Sciatic nerve (tissue), 2 donors: ENCODE measurements at regions not wholly inside any gene's neighbourhood (a gene's known extent, or its start where the extent isn't known, plus 50 kb on each side); places are given as distances from the start of the nearest gene placed in this dataset.

Source experiments
- ATAC-seq: fragments of 200-7000 bp; cut with Tn5 transposase; one replicate; pipeline ENCODE4 v1.9.1; 2020; ENCODE audit warnings: mild to moderate bottlenecking, moderate library complexity
- DNase-seq: peaks from one replicate; pipeline ENCODE4 v3.0.0-alpha.2; 2020; ENCODE audit warnings: low spot score
- intact Hi-C: fragments of 100-400 bp; cut with DNase I; formaldehyde crosslinking; loops from one replicate; pipeline ENCODE4 v1.14.2; 2022
- donor health status: DM: no; HTN: no; CAD: no.
- donor health status: DM: no; HTN: no; CAD: no.

- DNase-seq = no peak
- intact Hi-C loops = no loop called here
- ATAC-seq = no peak
Measured at GRCh38 chr11:59264736-59265135, 52.0 kb upstream of the MPEG1 start.

GRCh38 chr11:59263225-59263894, 50.6 kb upstream of the MPEG1 start:
- DNase-seq (no peak), ATAC-seq (no peak)
- intact Hi-C loops = no loop called here
